ENCODE measurements at regions not wholly inside any gene's neighbourhood (a gene's known extent, or its start where the extent isn't known, plus 50 kb on each side); places are given as distances from the start of the nearest gene placed in this dataset.

- ChIA-PET RAD21 (ENCODE audit: low non-redundant PET in 1 of 2, low total read pairs in 2 of 2, uncharacterized antibody in 2 of 2, unreplicated experiment in 2 of 2) (no interaction called here), POLR2A (no interaction called here), CTCF (interaction anchor here (0.8 kb wide), 1 partner anchor 21 kb away, joined by 3 read pairs; no protein-coding TSS in a partner anchor)
- H3K9me3 ChIP-seq (ENCODE audit: control insufficient read depth in 1 of 2, insufficient read depth in 1 of 2, low read depth in 1 of 2, low read length in 2 of 2): peaks cover 0 to 7% of the 10 kb centered on the region in 2 experiments; a peak in 2 of 4 replicates
- TF ChIP-seq CEBPB (IDR thresholded peaks at IDR 0.05; ENCODE audit: low read depth) (no peak), ELF1 (IDR thresholded peaks at IDR 0.05; ENCODE audit: borderline replicate concordance, low read depth) (no peak), SP1 (IDR thresholded peaks at IDR 0.05; ENCODE audit: low read depth) (no peak), ATF3 (IDR thresholded peaks at IDR 0.05) (no peak), SIN3A (IDR thresholded peaks at IDR 0.05; ENCODE audit: low read depth) (no peak), MAX (IDR thresholded peaks at IDR 0.05) (no peak), JUND (IDR thresholded peaks at IDR 0.05) (no peak), YY1 (IDR thresholded peaks at IDR 0.05; ENCODE audit: extremely low read depth, insufficient replicate concordance, low read depth, low read length) (no peak), POLR2A (IDR thresholded peaks at IDR 0.05; ENCODE audit: borderline replicate concordance, extremely low read depth, insufficient read depth, insufficient read length) (no peak), EGR1 (IDR thresholded peaks at IDR 0.05; ENCODE audit: low read depth) (no peak), FOSL1 (IDR thresholded peaks at IDR 0.05; ENCODE audit: low read depth) (no peak)
- BruUV-seq (replicated peaks): no TSS peak
- intact Hi-C loops (cut with micrococcal nuclease): no loop called here
- no peaks in the 10 kb centered on the region for H3K4me1 ChIP-seq (ENCODE audit: control insufficient read depth in 1 of 2, insufficient read depth in 2 of 2, low read length in 2 of 2)
- no peak overlapping the region for H3K27ac ChIP-seq (ENCODE audit: low read depth, low read length)
- no peaks in the 10 kb centered on the region for H3K79me2 ChIP-seq (ENCODE audit: insufficient read depth, low read length)
- H3K9me2 ChIP-seq (ENCODE audit: insufficient read depth): no peaks in the 10 kb centered on the region
- no peak overlapping the region for H2AFZ ChIP-seq (ENCODE audit: low read depth, low read length, poor library complexity, severe bottlenecking)
- no peak for ATAC-seq
- H4K20me1 ChIP-seq (ENCODE audit: insufficient read depth): no peaks in the 10 kb centered on the region
- H3K4me3 ChIP-seq (replicated peaks in 1 of 2; ENCODE audit: low read depth in 1 of 2, low read length in 2 of 2): no peak overlapping the region
- H3K27me3 ChIP-seq (ENCODE audit: insufficient read depth, low read length): no peaks in the 10 kb centered on the region
- DNase-seq (ENCODE audit: low read depth, low spot score): no peak
- no peak overlapping the region for H3K9ac ChIP-seq (ENCODE audit: low read length)
- no peak overlapping the region for H3K4me2 ChIP-seq (ENCODE audit: low read length)
- H3K36me3 ChIP-seq (ENCODE audit: control insufficient read depth in 1 of 2, insufficient read depth in 2 of 2, low read length in 2 of 2): no peaks in the 10 kb centered on the region
Observed at GRCh38 chr7:138286846-138287245, 173.2 kb upstream of the TRIM24 start.

GRCh38 chr7:138287549-138287948 is 172.5 kb upstream of the TRIM24 start:
- ChIA-PET RAD21 (ENCODE audit: low non-redundant PET in 1 of 2, low total read pairs in 2 of 2, uncharacterized antibody in 2 of 2, unreplicated experiment in 2 of 2) (no interaction called here), CTCF (interaction anchor here (0.8 kb wide), 1 partner anchor 21 kb away, joined by 3 read pairs; no protein-coding TSS in a partner anchor), POLR2A (no interaction called here)
- Histone ChIP-seq H3K4me1 (ENCODE audit: control insufficient read depth in 1 of 2, insufficient read depth in 2 of 2, low read length in 2 of 2) (no peaks in the 10 kb centered on the region), H3K4me2 (ENCODE audit: low read length) (no peak overlapping the region), H3K27ac (ENCODE audit: low read depth, low read length) (no peak overlapping the region), H3K79me2 (ENCODE audit: insufficient read depth, low read length) (no peaks in the 10 kb centered on the region), H3K9me2 (ENCODE audit: insufficient read depth) (no peaks in the 10 kb centered on the region), H3K9me3 (ENCODE audit: control insufficient read depth in 1 of 2, insufficient read depth in 1 of 2, low read depth in 1 of 2, low read length in 2 of 2) (peaks cover 0 to 7% of the 10 kb centered on the region in 2 experiments; a peak in 2 of 4 replicates), H3K27me3 (ENCODE audit: insufficient read depth, low read length) (no peaks in the 10 kb centered on the region), H3K4me3 (replicated peaks in 1 of 2; ENCODE audit: low read depth in 1 of 2, low read length in 2 of 2) (no peak overlapping the region), H4K20me1 (ENCODE audit: insufficient read depth) (no peaks in the 10 kb centered on the region), H3K36me3 (ENCODE audit: control insufficient read depth in 1 of 2, insufficient read depth in 2 of 2, low read length in 2 of 2) (no peaks in the 10 kb centered on the region), H3K9ac (ENCODE audit: low read length) (no peak overlapping the region), H2AFZ (ENCODE audit: low read depth, low read length, poor library complexity, severe bottlenecking) (no peak overlapping the region)
- TF ChIP-seq TCF7L2 (IDR thresholded peaks at IDR 0.05; ENCODE audit: borderline replicate concordance, extremely low read depth, insufficient read depth, insufficient read length): no peak
- no peak for TF ChIP-seq ZFX (IDR thresholded peaks at IDR 0.05)
- TF ChIP-seq SP1 (IDR thresholded peaks at IDR 0.05; ENCODE audit: low read depth): no peak
- TF ChIP-seq ZNF274 (IDR thresholded peaks at IDR 0.05; ENCODE audit: low read depth, low read length): no peak
- TF ChIP-seq POLR2AphosphoS5 (IDR thresholded peaks at IDR 0.05; ENCODE audit: low read depth, low read length): no peak
- TF ChIP-seq EZH2phosphoT487 (IDR thresholded peaks at IDR 0.05; ENCODE audit: borderline replicate concordance): no peak
- no peak for TF ChIP-seq POLR2A (IDR thresholded peaks at IDR 0.05; ENCODE audit: borderline replicate concordance, extremely low read depth, insufficient read depth, insufficient read length)
- TF ChIP-seq YY1 (IDR thresholded peaks at IDR 0.05; ENCODE audit: extremely low read depth, insufficient replicate concordance, low read depth, low read length): no peak
- no peak for TF ChIP-seq ATF3 (IDR thresholded peaks at IDR 0.05)
- TF ChIP-seq JUND (IDR thresholded peaks at IDR 0.05): no peak
- TF ChIP-seq EZH2 (IDR thresholded peaks at IDR 0.05): no peak
- intact Hi-C loops (cut with micrococcal nuclease): no loop called here
- BruUV-seq (replicated peaks): no TSS peak
- ATAC-seq (no peak), DNase-seq (ENCODE audit: low read depth, low spot score) (no peak)

Measured in HCT116 (cell line).